ENCODE measurements at regions not wholly inside any gene's neighbourhood (a gene's known extent, or its start where the extent isn't known, plus 50 kb on each side); places are given as distances from the start of the nearest gene placed in this dataset.

DNA sequence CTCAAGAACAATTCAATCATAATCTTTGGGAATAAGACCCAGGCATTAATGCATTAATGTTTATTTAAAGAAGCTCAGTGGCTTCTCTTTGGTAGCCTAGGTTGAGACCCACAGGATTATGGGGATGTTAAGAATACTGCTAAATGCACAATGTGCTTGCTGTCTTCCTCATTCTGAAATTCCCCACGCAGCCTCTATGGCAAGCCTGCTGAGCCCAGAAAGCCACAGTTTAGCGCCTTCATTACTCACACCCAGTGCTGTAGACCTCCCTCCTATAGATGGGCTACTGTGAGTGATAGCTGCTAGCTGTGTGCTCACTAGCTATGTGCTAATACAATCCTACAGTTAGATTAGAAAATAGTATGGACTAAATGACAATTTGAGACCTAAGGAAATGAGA lies 90.6 kb downstream of the TNFSF13B start:
- Mint-ChIP-seq H3K9me3 (no peaks in the 10 kb centered on the region), H3K27me3 (peaks cover 6% of the 10 kb centered on the region), H3K27ac (no peak overlapping the region)

DNA sequence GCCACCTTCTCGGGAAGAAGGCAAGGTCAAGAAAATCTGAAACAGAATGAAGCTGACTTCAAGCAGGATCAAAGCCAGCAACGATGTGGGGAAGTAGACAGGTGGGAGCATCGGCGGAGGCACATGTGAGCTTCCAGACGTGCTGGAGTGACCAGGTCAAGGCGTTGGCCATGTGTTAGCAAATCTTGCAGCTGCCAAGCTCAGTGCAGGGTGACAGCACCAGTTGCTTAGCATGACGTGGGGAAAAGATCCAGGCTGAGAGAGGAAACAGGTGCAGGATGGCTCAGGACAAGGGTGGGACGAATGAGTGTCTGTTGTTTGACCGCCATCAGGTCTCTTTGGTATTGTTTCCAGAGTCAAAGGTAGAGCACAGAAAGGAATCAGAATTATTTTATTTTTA lies 92.3 kb downstream of the TNFSF13B start:
- no peak overlapping the region for H3K4me3 Mint-ChIP-seq
- H3K4me1 Mint-ChIP-seq: no peaks in the 10 kb centered on the region
- peaks cover 3% of the 10 kb centered on the region for H3K27me3 Mint-ChIP-seq
- DNase-seq: no peak
- H3K36me3 Mint-ChIP-seq: no peaks in the 10 kb centered on the region
- no peaks in the 10 kb centered on the region for H3K9me3 Mint-ChIP-seq
- H3K27ac Mint-ChIP-seq: no peak overlapping the region

More for the DNA sequence above, 90.6 kb downstream of the TNFSF13B start:
- H3K4me3 Mint-ChIP-seq: no peak overlapping the region
- no peak for DNase-seq
- no peaks in the 10 kb centered on the region for H3K36me3 Mint-ChIP-seq
- no peaks in the 10 kb centered on the region for H3K4me1 Mint-ChIP-seq

DNA sequence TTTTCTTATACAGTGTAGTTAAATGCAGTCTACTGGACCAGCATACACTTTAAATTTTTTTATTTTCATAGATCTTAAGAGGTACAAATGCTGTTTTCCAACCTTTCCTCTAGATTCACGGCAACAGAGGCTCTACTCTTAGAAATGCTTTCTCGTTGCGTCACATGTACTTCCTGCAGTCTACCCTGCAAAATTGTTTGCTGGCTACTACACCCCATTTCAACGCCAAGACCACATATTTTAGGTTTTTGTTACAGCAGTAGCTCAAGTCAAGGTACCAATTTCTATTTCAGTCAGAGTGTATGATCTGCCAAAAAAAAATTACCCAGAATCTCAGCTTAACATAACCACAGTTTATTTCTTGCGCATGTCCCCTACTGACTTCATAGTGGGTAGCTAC lies 94.1 kb downstream of the TNFSF13B start:
- H3K9me3 Mint-ChIP-seq: peaks cover 2% of the 10 kb centered on the region
- peaks cover 3% of the 10 kb centered on the region for H3K27me3 Mint-ChIP-seq
- H3K27ac Mint-ChIP-seq: no peak overlapping the region
- H3K36me3 Mint-ChIP-seq: no peaks in the 10 kb centered on the region
- H3K4me1 Mint-ChIP-seq: no peaks in the 10 kb centered on the region
- no peak overlapping the region for H3K4me3 Mint-ChIP-seq
- DNase-seq: no peak

DNA sequence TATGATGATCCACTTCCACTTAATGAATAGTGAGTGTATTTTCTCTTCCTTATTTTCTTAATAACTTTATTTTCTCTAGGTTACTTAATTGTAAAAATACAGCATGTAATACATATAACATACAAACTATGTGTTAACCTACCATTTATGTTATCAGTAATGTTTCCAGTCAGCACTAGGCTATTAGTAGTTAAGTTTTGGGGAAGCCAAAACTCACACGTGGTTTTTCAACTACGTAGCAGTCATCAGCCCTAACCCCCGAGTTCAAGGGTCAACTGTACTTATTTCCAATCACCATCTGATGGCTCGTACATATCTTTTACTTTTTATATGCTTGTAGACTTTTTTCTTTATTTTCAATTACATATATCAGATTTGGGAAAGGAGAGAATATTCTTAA lies 95.7 kb downstream of the TNFSF13B start:
- Mint-ChIP-seq H3K9me3 (peaks cover 3% of the 10 kb centered on the region), H3K4me1 (no peaks in the 10 kb centered on the region), H3K36me3 (no peaks in the 10 kb centered on the region), H3K27me3 (no peaks in the 10 kb centered on the region), H3K4me3 (no peak overlapping the region), H3K27ac (no peak overlapping the region)
- DNase-seq: no peak

DNA sequence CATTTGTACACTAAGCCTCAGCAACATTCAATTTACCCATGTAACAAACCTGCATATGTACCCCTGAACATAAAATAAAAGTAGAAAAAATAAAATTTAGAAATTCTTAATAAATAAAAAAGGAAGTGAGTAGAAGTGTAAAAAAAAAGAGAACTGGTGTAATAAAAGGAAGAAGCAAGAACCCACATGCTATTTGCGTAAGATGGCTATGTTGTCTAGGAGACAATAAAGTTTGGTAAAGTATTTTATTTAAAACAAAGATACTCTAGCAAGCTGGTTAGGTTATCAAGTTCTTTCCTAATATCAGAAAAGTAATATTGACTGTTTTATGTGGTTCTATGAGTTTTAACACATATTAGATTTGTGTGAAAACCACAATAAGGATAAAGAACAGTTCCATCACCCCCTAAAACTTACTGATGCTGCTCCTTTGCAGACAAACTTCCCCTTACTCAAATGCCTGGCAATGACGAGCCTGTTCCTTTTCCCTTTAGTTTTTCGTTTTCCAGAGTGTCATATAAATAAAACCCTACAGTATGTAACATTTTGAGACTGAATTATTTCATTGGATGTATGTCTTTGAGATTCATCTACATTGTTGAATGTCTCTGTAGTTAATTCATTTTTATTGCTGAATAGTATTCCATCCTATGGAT lies 98.9 kb downstream of the TNFSF13B start:
- H3K4me1 Mint-ChIP-seq: no peaks in the 10 kb centered on the region
- peaks cover 3% of the 10 kb centered on the region for H3K9me3 Mint-ChIP-seq
- H3K27me3 Mint-ChIP-seq: no peaks in the 10 kb centered on the region
- H3K36me3 Mint-ChIP-seq: no peaks in the 10 kb centered on the region
- no peak overlapping the region for H3K27ac Mint-ChIP-seq
- no peak overlapping the region for H3K4me3 Mint-ChIP-seq
- DNase-seq: no peak

DNA sequence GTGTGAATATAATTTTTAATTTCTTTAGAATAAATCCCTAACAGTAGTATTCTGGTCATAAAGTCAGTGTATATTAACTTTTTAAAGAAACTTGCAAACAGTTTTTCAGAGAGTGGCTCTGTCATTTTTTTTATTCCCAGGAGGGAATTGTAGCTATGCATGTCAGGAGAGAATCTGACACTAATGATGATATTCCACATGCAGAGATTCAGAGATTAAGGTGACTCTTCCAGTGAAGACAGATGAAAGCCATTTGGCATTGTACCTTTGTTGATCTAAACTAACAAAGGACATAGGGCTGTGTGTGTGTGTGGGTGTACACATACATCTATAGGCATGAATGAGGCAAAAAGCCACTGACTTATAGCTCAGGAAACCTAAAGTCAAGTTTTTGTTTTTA lies 99.9 kb downstream of the TNFSF13B start:
- Mint-ChIP-seq H3K27me3 (no peaks in the 10 kb centered on the region), H3K9me3 (peaks cover 3% of the 10 kb centered on the region), H3K27ac (no peak overlapping the region), H3K36me3 (no peaks in the 10 kb centered on the region), H3K4me1 (no peaks in the 10 kb centered on the region), H3K4me3 (no peak overlapping the region)
- DNase-seq: no peak

DNA sequence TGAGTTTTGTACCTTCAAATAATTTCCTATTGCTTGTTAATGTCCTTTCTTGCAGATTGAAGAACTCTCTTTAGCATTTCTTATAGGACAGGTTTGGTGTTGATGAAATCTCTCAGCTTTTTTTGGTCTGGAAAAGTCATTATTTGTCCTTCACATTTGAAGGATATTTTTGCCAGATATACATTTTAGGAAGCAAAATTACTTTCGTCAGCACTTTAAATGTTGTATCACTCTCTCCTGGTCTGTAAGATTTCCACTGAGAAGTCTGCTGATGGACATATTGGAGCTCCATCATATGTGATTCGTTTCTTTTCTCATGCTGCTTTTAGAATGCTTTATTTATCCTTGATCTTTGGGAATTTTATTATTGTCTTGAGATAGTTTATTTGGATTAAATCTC lies 105.5 kb downstream of the TNFSF13B start:
- H3K36me3 Mint-ChIP-seq: no peaks in the 10 kb centered on the region
- no peaks in the 10 kb centered on the region for H3K27me3 Mint-ChIP-seq

DNA sequence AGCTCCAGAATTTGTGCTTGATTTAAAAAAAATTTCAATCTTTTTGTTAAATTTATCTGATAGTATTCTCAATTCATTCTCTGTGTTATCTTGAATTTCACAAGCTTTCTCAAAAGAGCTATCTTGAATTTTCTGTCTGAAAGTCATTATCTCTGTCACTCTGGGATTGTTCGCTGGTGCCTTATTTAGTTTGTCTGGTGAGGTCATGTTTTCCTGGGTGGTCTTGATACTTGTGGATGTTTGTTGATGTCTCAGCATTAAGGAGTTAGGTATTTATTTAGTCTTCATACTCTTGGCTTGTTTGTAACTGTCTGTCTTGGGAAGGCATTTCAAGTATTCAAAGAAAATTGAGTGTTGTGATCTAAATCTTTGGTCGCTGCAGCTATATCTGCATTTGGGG lies 106.3 kb downstream of the TNFSF13B start:
- no peak for DNase-seq
- H3K36me3 Mint-ChIP-seq: no peaks in the 10 kb centered on the region
- H3K4me1 Mint-ChIP-seq: no peaks in the 10 kb centered on the region
- peaks cover 5% of the 10 kb centered on the region for H3K9me3 Mint-ChIP-seq
- H3K4me3 Mint-ChIP-seq: no peak overlapping the region
- no peak overlapping the region for H3K27ac Mint-ChIP-seq
- no peaks in the 10 kb centered on the region for H3K27me3 Mint-ChIP-seq

More for the DNA sequence above, 105.5 kb downstream of the TNFSF13B start:
- Mint-ChIP-seq H3K9me3 (peaks cover 4% of the 10 kb centered on the region), H3K27ac (no peak overlapping the region), H3K4me1 (no peaks in the 10 kb centered on the region), H3K4me3 (no peak overlapping the region)
- no peak for DNase-seq

DNA sequence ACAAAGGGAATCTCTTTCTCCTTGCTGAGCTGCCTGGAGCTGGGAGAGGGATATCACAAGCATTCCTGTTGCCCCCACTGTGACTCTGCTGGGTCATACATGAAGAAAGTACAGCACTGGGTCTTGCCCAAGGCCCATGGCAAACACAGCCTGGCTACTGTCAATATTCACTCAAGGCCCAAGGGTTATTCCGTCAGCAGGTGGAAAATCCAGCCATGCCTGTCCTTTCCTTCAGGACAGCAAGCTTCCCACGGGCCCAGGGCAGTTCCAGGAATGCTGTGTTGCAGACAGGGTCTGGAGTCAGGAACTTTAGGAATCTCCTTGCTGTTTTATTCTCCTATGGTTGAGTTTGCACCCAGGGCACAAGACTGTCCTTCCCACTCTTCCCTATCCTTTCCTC lies 106.8 kb downstream of the TNFSF13B start:
- no peak for DNase-seq
- no peak overlapping the region for H3K4me3 Mint-ChIP-seq
- H3K27ac Mint-ChIP-seq: peak overlapping the region; percentile 28
- no peaks in the 10 kb centered on the region for H3K27me3 Mint-ChIP-seq
- H3K4me1 Mint-ChIP-seq: no peaks in the 10 kb centered on the region
- H3K36me3 Mint-ChIP-seq: no peaks in the 10 kb centered on the region
- peaks cover 5% of the 10 kb centered on the region for H3K9me3 Mint-ChIP-seq

DNA sequence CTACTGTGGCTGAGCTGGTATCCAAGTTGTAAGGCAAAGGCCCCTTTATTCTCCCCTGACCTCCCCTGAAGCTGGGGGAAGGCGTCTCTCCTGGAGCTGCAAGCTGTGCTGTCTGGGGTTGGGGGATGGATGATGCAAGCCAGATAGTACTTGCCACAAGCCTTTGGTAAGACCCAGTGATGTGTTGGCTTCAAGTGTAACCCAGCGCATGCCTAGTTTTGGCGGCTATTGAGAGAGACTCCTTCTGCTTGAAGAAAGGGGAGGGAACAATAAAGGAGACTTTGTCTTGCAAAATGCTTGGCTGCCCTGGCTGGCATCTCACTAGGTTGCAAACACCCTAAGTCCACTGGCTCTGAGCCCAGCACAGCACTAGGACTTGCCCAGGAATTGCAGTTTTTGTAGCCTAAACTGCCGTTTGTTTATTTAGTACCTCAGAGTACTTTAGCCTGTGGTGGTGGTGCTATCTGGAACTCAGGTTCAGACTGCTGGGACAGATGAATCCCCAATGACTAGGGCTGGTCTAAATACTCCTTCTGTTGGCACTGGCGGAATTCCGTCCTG lies 108.2 kb downstream of the TNFSF13B start:
- Mint-ChIP-seq H3K27me3 (no peaks in the 10 kb centered on the region), H3K27ac (no peak overlapping the region), H3K4me3 (no peak overlapping the region), H3K36me3 (no peaks in the 10 kb centered on the region), H3K4me1 (no peaks in the 10 kb centered on the region), H3K9me3 (peaks cover 5% of the 10 kb centered on the region)
- no peak for DNase-seq

DNA sequence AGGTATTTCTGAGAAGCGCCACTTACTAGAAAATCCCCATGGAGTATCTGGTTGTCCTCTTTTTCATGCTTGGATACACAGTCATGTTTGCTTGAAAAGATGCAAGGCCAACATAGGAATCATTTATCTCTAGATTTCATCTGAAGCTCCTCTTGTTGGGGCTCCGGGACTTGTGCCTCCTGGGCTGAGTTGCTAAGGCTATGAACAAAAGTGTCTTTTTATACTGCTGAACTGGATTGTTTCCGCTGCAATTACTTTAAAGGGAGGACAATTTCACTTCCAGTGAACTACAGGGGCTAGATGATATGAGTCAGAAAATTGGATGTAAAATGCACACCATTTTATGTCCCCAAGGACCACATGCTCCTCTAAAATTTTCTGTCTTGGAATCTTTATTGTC lies 114.1 kb downstream of the TNFSF13B start:
- Mint-ChIP-seq H3K9me3 (peaks cover 5% of the 10 kb centered on the region), H3K4me3 (no peak overlapping the region), H3K27ac (no peak overlapping the region), H3K36me3 (no peaks in the 10 kb centered on the region), H3K4me1 (no peaks in the 10 kb centered on the region), H3K27me3 (no peaks in the 10 kb centered on the region)
- no peak for DNase-seq

DNA sequence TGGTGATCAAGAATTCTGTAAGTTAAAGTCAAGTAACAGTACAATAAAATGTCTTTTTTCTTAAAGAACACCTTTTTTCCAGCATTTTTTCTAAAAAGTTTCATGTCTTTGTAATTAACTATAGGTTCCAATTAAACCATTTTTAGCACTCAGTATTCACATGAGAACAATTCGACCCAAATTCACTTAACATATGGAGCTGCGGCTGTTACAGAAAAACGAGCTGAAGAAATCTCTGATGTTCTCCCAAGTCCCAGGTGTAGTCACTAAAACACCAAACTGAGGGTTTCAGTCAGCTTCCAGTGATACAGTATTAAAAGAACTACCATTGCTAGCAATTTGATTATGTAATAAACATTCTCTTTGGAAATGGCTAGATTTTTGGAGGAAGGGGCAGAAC lies 117.6 kb downstream of the TNFSF13B start:
- no peaks in the 10 kb centered on the region for H3K36me3 Mint-ChIP-seq
- no peak overlapping the region for H3K4me3 Mint-ChIP-seq
- no peaks in the 10 kb centered on the region for H3K9me3 Mint-ChIP-seq
- H3K27ac Mint-ChIP-seq: no peak overlapping the region
- no peak for DNase-seq
- H3K4me1 Mint-ChIP-seq: no peaks in the 10 kb centered on the region
- H3K27me3 Mint-ChIP-seq: no peaks in the 10 kb centered on the region

DNA sequence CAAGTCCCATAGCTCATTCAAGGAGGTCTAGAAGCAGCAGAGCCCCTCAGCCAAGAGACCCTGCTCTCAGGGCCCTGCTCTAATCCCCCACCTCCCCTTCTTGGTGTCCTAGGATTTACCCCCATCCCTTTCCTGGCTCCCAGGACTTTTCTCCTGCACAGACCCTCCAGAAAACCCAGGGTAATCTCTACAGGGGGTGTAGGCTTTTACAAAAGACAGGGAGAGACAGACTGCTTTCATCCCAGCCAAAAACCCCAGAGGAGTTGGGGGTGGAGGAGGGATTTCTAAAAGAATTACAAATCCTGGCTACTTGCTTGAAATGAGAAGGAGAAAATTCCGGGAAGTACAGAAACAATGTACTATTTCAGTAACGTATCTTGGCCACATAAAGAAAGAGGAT lies 133.3 kb downstream of the TNFSF13B start:
- Mint-ChIP-seq H3K27ac (no peak overlapping the region), H3K4me3 (no peak overlapping the region), H3K9me3 (peaks cover 2% of the 10 kb centered on the region), H3K4me1 (peaks cover 5% of the 10 kb centered on the region), H3K36me3 (no peaks in the 10 kb centered on the region), H3K27me3 (no peaks in the 10 kb centered on the region)
- DNase-seq: no peak

DNA sequence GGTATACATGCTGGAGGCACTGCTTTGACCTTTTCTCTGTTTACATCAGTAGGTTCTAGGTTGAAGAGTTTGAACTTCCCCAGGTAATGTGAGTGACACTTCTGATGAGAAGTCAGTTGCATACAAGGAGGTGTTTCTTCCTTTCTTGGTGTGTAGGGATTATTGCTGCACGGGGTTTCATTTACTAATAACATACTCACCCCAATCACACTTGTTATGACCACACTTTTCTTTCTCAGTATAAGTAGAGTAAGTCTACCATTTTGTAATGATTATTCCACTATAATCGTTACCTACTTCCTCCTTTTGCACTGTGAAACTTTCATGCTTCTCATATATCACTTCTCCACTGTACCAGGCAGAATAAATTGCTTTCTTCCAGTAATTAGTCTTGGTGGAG lies 138.0 kb downstream of the TNFSF13B start:
- Mint-ChIP-seq H3K27ac (no peak overlapping the region), H3K36me3 (no peaks in the 10 kb centered on the region), H3K27me3 (no peaks in the 10 kb centered on the region), H3K4me1 (peaks cover 32% of the 10 kb centered on the region), H3K9me3 (peaks cover 2% of the 10 kb centered on the region), H3K4me3 (no peak overlapping the region)
- no peak for DNase-seq

DNA sequence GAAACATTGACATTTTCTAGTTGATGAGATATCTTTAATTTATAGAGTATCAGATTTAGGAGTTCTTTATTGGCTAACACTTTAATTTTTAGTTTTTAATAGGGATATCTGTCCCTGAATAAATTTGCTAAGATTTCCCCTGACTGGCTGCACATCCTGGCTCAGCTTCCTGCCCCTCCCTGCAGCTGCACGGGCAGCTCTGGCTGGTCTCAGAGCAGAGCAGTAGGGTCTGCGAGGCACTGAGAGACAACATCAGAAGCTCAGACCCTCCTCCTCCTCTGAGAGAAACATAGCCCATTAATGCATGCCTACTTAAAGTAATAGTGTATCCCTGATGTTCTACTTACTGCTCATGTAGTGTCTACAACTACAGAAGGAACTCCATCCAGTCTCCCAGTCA lies 139.2 kb downstream of the TNFSF13B start:
- Mint-ChIP-seq H3K4me1 (peaks cover 32% of the 10 kb centered on the region), H3K9me3 (peaks cover 4% of the 10 kb centered on the region), H3K27ac (no peak overlapping the region), H3K4me3 (no peak overlapping the region), H3K27me3 (no peaks in the 10 kb centered on the region), H3K36me3 (no peaks in the 10 kb centered on the region)
- DNase-seq: no peak

DNA sequence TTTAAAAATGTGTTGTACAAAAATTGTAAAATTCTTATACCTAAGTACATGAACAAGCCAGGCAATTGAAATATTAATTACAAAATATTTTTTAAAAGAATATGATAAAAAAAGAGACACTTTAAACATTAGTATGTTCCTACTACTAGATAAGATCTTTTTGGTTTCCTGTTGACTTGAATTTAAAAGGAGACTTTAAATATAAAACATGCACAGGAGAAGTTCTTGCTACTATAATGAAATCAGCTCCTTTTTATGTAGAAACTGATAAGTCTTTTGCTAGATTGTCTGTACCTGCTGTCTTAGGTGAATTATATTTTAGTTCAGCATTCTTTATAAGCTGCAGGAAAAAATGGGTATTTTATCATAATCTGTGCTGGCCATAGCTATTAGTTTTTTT lies 140.2 kb downstream of the TNFSF13B start:
- H3K27ac Mint-ChIP-seq: no peak overlapping the region
- H3K27me3 Mint-ChIP-seq: no peaks in the 10 kb centered on the region
- H3K4me1 Mint-ChIP-seq: peaks cover 32% of the 10 kb centered on the region
- no peak for DNase-seq
- H3K9me3 Mint-ChIP-seq: peaks cover 4% of the 10 kb centered on the region
- no peak overlapping the region for H3K4me3 Mint-ChIP-seq
- no peaks in the 10 kb centered on the region for H3K36me3 Mint-ChIP-seq
